22Rv1 (cell line): ENCODE measurements at regions not wholly inside any gene's neighbourhood (a gene's known extent, or its start where the extent isn't known, plus 50 kb on each side); places are given as distances from the start of the nearest gene placed in this dataset.

Source experiments
- H3K27ac ChIP-seq: fragments of 450-650 bp; 2 replicates; pipeline ENCODE4 v1.5.1; 2017
- ZFX ChIP-seq: fragments of 450-650 bp; IDR thresholded peaks from 2 replicates; pipeline ENCODE4 v1.6.1; 2017; ENCODE audit warnings: antibody characterized with exemption, borderline replicate concordance
- TF ChIP-seq, protein P1 (sequence below): fragments of 450-650 bp; IDR thresholded peaks from 2 replicates; pipeline ENCODE4 v1.5.1; 2017; ENCODE audit warnings: mild to moderate bottlenecking

DNA sequence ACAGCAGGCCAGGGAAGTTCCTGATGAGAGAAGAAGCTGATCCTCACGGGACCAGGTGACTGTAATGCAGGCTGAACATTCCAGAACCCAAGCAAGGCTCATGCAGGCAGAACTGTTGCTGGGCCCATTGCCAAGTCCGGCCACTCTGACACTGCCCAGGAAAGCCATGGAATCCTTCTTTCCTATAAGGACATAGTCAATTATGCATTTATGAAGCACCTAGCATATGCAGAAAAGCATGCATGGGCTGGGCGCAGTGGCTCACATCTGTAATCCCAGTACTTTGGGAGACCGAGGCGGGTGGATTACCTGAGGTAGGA, 83.7 kb upstream of the SLC1A3 start:
- H3K27ac ChIP-seq, result no peak overlapping the region
- no peak for TF ChIP-seq ZFX
- TF ChIP-seq, protein P1, sequence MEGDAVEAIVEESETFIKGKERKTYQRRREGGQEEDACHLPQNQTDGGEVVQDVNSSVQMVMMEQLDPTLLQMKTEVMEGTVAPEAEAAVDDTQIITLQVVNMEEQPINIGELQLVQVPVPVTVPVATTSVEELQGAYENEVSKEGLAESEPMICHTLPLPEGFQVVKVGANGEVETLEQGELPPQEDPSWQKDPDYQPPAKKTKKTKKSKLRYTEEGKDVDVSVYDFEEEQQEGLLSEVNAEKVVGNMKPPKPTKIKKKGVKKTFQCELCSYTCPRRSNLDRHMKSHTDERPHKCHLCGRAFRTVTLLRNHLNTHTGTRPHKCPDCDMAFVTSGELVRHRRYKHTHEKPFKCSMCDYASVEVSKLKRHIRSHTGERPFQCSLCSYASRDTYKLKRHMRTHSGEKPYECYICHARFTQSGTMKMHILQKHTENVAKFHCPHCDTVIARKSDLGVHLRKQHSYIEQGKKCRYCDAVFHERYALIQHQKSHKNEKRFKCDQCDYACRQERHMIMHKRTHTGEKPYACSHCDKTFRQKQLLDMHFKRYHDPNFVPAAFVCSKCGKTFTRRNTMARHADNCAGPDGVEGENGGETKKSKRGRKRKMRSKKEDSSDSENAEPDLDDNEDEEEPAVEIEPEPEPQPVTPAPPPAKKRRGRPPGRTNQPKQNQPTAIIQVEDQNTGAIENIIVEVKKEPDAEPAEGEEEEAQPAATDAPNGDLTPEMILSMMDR, result no peak

DNA sequence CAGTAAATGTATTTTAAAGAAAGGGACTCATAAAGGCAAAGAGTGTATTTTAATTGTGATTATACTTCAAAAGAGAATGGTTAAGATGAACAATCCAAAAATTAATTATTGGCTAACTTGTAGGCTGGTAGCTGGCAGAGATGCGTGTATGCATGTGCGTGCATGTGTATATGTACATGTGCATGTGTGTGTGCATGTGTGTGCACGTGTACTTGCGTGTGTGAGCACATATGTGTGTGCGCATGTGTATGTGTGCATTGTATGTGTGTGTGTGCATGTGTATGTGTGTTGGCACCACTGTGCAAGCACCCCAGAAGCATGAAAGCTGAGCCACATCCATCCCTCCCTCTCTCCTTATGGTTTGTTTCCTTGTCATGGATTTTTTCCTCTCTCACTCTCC, 83.0 kb upstream of the SLC1A3 start:
- TF ChIP-seq, protein P1, result no peak
- TF ChIP-seq ZFX, result no peak
- H3K27ac ChIP-seq, result no peak overlapping the region

DNA sequence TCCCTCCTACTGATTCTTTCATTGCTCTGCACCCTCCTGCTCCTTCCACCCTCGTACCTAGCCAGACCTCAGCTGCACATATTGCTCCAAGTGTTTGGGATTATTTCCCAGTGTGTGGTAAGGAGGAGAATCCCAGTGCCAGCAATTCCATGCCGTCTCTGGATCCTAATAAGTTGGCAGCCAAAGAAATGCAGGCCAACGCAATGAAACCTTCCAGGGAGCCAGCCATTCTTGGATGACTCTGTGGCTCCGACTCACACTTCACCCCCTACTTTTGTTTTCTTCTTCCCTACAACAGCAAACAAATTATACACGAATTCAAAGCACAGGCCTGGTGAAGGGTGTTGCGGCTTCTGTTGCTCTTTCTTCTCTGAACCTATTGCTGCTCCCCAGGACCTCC, 82.5 kb upstream of the SLC1A3 start:
- H3K27ac ChIP-seq, result no peak overlapping the region
- TF ChIP-seq ZFX, result no peak
- TF ChIP-seq, protein P1, result no peak

DNA sequence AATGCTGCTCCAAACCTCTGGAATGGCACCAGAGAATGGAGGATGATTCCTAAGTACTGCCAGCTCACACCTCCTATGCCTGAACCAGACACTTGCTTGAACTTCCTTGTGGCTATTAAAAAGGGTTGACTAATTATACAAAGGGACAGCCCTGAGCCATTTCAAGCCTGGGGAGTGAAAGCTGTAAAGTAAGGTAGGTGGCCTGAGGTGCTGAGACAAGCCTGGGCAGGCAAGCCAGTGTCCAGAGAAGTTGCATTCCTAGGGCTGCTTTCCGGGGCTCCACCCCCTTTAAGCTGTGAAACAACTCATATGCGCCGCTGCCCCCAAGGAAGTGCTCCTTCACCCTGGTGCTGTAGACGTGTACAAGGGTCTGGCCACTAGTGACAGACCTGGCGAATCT, 79.9 kb upstream of the SLC1A3 start:
- no peak for TF ChIP-seq ZFX
- TF ChIP-seq, protein P1, result no peak
- no peak overlapping the region for H3K27ac ChIP-seq

DNA sequence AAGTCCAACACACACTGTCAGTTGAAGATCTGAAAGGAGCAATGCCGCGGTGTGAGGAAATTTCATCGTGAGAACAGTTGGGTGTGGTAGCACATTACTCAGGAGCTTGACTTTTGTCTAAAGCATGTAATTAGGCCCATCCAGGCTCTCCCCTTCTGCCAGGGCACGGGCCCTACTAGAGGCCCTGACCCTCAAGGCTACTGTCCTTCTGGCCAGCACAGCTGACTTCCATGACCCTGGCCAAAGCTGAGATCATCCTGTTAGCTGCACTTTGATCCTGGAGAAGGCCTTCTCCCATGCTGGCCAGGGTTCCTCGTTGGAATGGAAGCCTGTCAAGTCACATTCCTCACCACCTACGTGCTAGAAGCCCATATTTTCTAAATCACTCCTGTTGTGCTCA, 77.8 kb upstream of the SLC1A3 start:
- TF ChIP-seq, protein P1, result no peak
- no peak for TF ChIP-seq ZFX
- H3K27ac ChIP-seq, result no peak overlapping the region

DNA sequence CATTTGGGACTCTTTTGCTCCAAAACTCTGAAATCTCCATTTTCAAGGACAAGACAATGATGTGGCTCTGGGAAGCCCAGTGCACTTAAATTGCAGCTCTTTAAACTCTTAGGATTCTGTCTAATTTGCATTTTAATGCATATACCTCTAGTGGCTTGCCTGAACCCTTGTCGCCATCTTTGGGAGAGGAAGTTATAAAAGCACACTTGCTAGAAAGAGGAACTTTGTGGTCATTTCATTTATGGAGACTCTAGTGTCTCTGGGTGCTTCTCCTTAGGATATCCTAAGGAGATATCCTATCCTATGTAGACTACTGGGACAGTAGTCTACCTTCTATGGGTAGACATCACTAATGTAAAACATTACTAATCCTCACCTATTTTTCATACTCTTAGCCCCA, 77.3 kb upstream of the SLC1A3 start:
- TF ChIP-seq ZFX, result no peak
- TF ChIP-seq, protein P1, result no peak
- no peak overlapping the region for H3K27ac ChIP-seq

DNA sequence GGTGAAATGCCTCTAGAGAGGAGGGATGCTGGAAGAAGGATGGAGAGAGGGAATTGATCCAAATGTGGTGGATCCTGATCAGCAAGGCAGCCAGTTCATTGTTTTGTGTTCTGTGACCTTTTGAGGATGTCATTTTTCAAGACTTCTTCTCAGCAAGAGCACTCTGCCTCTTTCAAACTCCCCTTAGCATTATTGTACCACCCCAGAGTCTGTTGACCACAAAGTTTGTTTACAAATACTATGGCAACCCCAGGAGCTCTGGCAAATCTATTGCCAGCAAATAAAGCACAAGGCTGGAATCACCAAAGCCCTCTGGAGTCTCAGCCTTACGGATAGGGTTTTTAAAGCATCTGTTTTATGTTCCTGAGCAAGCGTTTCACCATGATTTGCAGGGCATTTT, 76.2 kb upstream of the SLC1A3 start:
- no peak for TF ChIP-seq ZFX
- TF ChIP-seq, protein P1, result no peak
- no peak overlapping the region for H3K27ac ChIP-seq

DNA sequence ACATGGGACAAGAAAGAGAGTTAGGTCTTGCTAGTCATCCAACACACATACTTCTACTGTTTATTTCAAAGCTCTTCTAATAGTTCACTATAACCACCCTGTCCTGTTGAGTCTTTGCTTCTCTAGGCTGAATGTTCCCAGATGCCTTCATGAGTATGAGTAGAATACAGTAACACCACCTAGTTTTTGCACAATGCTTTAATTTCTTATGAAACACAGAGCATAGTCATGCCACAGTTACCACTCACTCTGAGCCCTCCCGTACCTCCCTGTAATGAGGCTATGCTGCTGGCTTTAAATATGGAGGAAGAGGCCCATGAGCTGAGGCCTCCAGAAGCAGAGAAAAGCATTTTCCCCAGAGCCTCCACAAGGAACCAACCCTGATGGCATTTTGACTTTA, 75.0 kb upstream of the SLC1A3 start:
- TF ChIP-seq, protein P1, result no peak
- no peak for TF ChIP-seq ZFX
- H3K27ac ChIP-seq, result no peak overlapping the region
